HG03565 (cell line): ENCODE measurements at regions not wholly inside any gene's neighbourhood (a gene's known extent, or its start where the extent isn't known, plus 50 kb on each side); places are given as distances from the start of the nearest gene placed in this dataset.

Experiments
- ATAC-seq: cut with Tn5 transposase; IDR thresholded peaks from one replicate; pipeline ENCODE4 v1.9.1; 2021; ENCODE audit warnings: mild to moderate bottlenecking, moderate library complexity; ENCODE audit not compliant: unreplicated experiment

DNA sequence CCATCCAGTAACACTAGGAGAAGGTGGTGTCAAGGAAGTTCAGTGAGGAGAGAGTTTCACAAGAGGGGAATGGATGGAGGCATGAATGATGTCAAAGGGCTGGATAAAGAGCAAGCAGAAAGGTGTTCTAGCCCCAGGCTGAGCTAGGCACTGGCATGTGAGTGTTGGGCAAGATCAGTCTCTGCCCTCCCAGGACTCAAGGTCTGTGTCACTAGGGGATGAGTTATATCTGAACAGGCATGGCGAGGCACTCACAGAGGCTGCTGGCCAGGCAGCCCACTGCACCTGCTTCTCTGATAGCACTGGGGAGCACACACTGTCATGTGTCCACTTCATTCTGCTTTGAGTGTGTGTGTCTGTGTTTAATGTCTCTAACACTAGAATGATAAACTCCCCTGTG is 903.8 kb downstream of the BCL11B start:
- ATAC-seq: no peak

DNA sequence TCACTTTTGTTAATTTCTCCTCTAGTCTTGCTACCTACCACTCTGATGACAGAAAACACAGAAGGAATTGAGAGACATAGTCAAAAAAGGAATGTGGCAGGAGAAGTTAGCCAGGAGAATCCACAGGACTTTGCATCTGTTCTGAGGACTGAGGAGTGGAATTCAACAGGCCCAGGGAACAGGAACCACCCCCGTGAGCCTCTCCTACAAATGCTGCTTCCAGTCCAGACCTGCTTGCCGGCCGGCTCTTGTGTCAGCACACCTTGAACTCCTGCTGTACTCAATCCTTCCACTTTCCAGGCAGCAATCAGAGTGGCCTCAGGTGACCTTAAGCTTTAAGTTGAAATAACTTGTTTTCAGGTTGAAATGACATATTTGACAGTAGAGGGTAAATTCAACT is 903.1 kb downstream of the BCL11B start:
- ATAC-seq: no peak

DNA sequence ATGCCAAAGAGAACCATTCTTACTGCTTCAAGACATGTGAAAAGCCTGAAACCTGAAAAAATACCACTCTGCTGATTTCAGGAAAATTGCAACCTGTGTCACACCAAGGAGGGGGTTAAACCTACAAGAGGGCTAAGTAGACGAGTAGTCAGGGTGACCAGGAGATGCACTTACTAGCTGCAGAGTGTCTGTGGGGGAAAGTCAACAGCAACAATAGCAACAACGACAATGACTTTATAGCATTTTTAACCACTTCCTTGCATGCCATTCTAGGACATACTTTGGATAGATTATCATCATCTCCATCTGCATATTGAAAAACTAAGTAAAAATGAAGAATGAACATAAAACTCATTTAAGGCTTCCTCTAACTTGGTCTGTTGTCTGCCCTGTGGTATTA is 902.7 kb downstream of the BCL11B start:
- ATAC-seq: no peak

DNA sequence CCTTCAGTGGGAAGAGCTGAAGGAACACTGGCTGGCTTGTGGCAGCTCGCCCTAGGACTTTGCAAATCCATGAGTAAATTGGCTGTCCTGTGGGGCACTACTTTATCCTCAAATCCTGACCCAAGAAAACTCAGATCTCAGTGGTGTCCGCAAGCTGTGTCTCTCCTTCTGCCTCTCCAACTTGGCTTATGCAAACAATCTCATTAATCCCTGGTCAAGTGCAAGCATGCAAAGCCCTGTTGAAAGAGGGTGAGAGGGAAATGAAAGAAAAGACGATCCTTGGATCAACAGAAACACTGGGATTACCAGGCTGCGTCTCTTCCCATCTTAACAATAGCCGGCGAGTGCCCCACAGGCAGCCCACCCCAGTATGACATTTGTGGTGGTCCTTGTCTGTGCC is 901.6 kb downstream of the BCL11B start:
- ATAC-seq: no peak

DNA sequence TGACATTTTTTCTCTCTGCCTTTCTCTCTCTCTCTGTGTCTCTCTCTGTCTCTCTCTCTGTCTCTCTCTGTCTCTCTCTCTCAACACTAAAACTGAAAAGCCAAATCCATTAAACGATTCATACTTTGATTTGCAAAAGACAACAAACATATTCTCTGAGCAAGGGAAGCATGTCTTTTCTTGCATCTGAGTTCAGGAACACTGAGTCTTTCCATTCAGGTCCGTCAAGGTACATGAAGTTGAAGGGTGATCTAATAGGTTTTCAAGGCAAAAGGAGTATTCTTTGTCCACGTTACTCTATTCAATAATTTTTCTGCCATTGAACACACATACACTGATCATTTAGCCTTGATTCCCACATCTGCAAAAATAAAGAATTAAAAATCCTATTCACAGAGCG is 900.9 kb downstream of the BCL11B start:
- no peak for ATAC-seq

DNA sequence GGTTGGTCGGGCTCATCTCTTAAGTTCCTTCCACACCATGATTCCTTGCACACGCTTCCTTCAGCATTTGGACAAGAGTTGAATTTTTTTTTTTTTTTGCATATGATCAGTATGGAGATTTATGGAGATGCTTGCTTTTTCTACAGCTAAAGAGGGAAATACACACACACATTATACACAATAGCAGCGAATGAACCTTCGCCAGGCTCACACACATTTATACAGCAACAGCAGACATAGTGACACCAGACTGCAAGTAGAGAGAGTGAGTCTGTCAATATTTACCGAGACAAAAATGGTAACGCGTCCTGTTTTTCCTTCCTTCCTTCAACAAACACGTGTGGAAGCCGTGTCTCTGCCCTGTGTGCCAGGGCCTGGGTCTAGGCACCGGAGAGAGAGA is 897.9 kb downstream of the BCL11B start:
- no peak for ATAC-seq

DNA sequence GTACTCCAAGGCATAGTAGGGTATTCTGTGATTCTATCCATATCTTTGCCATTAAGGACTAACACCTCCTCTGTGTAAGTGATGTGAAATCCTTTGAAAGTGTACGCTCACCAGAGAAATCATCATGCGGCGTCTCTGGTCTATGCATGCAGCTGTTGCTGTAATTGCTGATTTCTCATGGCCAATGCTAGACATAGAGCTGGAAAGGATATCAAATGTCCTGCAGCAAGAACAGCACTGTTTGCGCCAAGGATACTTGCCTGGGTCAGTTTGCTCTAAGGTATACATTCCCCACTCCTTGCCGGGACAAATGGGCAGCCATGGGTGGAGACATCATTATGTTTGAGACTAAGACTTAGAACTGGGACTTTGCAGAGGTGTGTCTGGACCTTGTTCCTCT is 896.4 kb downstream of the BCL11B start:
- ATAC-seq: no peak

DNA sequence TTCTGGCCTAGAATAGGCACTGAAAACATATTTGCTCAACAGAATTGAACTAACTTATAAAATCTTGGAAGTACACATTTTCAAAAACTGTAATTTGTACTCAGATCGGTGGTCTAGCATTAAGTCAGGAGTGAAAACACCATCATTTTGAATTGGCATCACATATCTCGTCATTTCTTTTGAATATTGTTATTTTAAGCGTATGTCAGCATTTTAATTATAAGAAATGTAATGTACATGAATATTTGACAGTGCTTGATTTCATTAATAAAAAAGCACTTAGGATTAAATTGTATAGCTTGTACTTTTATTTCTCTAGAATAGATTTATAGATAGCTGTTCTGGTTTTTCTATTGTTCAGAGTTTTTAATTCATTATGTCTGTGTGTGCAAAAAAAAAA is 892.2 kb downstream of the BCL11B start:
- no peak for ATAC-seq

DNA sequence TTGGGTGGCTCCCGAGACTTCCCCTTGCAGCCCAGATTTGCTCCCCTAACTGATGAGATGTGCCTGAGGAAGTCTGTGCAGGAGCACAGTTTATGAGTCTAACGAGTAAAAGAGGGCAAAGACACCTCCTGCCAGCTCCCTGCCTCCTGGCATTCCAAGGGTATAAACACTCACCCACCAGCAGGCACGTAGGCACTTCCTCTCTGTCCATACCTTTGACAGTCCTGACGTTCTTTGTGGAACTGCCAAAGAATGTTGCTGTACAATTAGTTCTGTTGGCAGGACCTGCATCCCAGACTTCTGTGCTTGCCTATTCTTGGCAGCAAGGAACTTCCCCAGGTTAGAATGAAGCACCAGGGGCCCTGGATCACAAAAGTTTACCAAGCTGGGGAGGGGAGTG is 889.3 kb downstream of the BCL11B start:
- no peak for ATAC-seq

DNA sequence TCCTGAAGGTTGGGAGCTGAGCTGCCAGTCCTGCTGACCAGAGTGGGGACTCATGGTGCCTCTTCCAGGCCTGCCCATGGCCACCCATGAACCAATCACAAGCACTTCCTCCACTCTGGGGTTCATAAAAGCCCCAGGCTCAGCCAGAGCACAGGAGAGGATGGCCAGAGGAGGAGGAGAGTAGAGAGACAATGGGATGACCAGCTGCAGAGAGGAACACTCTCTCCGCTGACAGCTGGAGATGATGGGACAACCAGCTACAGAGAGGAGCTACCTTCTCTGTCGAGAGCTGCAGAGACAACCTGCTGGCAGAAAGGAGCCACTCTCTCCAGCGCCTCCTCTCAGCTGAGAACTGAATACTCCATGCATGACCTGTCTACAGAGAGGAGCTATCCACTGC is 886.1 kb downstream of the BCL11B start:
- ATAC-seq: no peak

DNA sequence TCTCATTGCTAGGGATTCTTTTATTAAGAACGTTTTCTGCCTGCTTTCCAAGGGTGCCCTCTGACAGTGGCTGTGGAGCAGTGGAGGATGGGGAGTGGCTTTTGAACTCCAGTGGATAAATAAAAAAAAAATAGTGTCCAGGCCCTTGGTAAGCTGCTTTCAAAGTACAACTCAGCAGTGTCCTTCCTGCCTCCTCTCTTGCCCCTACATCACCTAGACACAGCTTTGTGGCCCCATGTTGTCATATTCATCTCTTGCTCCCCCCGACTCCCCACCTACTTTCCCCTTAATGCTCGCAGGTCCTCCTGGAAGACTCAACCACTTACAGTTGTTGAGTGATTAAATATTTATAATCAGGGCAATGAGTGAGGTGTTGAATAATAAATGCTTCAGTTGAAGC is 880.9 kb downstream of the BCL11B start:
- no peak for ATAC-seq

DNA sequence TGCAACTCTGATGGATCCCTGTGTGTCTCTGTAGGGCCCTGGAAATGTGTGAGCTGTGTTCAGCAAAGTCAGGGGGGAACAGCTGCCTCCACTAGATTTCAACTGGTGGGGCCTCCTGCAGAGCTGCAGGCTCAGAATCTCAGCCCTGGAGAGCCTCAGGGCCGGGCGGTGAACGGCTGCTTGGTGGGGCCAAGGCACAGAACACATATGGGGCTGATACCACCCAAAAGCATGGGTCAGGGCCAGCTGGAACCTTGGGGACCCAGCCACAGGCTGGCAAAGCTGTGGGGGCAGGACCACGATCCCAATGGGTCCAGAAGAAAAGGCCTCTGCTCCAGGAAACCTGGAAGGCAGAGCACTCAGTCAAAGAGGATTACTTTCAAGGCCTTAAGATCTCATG is 878.5 kb downstream of the BCL11B start:
- ATAC-seq: no peak

DNA sequence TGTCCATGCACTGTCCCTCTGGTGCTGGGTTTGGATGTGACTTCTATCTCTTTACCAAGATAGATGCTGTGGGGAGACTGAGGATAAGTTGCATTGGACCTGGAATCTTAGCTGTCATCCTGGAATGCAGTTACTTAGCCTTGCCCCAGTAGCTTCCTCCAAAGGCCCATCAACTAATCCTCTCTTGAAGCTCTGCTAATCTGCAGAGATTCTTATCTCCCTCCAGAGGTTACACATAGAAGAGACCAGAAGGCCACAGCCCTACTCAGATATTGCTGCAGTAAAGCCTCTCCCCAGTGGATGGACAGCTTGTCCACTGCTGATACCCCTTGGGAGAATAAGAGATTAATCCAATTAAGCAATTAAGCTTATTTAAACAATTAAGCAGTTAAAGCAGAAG is 867.2 kb downstream of the BCL11B start:
- no peak for ATAC-seq

DNA sequence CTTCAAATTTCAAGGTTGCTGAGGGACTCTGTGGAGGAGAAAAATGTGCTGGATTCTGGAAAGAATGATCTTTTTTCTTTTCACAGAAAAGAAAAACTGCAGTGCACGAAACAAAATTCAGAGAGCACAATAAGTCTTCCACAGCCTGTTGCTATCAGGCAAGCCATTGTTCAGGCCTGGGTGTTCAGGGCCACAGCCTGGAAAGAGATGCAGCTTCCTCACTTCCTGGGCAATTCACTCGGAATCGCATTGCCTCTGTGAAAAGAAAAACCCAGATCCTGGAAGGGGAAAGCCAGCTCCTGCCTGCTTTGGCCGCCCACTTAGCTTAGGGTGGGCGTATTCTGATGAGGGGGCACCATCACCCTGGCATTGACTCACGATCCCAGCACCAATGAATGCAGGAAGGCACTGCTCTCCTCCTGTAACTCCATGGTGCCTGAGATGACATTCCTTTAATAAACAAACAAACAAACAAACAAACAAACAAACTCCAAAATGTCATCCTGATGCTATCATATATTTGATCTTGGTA is 863.9 kb downstream of the BCL11B start:
- no peak for ATAC-seq

DNA sequence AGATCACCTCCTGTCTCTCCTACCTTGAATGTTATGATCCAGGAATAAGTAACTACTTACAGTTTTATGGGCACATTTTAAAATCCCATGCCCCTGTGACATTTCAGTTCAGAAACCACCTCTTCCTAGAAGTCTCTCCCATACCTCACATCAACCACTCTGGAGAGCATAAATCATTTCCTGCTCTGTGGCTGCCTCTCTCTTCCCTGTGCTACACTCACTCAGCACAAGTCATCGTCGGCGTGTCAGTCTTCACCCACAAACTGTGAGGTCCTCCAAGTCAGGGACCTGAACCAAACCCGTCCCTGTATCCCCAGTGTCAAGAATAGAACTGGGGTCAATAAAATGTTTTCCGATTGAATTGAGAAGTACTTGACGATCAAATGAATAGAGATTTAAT is 863.3 kb downstream of the BCL11B start:
- ATAC-seq: no peak

DNA sequence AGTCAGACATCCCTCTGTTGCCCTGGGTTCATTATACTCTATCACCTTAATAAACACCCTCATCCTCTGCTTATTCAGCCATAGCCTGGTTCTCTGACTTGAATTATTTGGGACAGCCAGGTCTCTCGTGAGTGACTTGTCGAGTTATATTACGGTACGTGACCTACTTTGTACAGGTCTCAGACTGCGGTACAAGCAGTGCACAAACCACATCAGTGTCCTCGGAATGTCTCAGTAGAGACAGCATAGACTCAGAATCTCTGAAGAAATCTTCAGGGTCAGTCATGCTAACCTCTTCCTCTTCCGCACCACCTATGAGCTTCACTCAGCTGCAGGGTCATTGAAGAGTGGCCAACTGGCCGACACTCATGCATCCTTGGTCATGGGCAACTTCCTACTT is 860.8 kb downstream of the BCL11B start:
- ATAC-seq: no peak

DNA sequence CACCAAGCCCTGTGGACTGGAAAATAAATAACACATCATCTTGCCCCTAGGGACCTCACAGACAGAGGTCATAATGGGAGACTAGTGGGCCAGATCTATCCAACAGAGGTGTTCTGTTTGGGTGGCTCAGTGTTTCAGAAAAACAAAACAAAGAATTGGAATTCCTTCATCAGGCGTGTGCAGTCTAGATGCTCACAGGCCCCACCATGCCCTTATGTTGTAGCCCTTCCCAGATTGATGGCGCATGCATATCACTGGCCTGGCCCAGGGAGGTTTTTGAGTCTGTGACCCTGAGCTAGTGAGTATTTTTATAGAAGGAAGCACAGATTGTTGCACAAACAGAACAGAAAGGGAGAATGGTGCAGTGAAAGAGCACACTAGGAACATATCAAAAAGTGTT is 859.6 kb downstream of the BCL11B start:
- no peak for ATAC-seq

DNA sequence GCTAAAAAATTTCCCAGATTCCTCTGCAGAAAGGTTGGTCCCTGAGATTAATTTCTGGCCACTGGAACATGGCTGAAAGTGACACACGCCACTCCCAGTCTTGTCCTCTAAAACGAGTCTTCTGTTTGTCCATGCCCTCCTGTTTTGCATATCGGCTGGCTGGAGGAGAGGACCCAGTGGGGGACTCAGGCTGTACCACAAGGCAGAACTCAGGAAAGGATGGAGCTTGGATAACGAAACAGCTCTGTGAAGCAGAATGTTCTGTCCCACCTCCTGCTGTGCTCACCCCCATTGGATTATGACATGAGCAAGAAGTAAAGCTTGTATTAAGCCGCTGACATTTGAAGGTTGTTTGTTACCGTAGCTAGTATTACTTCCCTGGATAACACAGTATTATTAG is 856.2 kb downstream of the BCL11B start:
- ATAC-seq: no peak

DNA sequence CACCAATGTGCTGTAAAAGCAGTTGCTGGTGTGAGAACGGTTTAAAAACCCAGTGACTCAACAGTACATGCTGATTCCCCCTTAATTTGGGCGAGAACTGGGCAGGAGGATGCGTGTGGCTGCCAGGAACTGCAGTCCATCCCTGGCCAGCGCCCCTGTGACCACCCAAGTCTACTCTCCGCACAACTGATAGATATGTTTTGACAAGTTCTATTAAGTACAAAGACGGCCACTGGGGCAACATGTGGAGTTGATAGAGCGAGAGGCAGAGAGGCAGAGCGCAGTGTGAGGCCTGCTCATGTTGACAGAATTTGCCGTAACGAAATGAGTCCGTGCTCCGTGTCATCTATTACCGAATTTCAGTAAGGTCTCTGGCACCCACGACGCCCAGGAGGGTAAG is 855.0 kb downstream of the BCL11B start:
- no peak for ATAC-seq

DNA sequence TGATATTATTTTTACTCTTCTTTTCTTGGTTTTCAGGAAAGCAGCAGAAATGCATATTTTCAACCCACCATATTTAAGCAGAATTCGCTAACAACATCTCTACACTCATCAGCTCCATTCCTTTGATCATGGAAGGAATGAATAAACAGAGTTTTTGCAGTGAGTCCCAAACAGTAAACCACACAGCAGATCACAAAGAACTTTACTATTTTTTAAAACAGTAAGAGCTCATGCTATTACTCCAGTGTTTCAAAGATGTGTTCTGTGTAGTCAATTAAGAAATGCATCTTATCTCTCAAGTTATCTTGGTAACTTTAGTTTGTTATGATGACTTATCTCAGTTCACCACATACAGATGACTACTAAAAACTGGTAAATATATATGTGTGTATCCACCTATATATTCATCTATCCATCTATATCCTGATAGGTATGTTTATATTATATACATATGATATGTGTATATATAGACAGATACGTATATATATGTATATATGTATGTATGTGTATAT is 843.5 kb downstream of the BCL11B start:
- ATAC-seq: no peak

DNA sequence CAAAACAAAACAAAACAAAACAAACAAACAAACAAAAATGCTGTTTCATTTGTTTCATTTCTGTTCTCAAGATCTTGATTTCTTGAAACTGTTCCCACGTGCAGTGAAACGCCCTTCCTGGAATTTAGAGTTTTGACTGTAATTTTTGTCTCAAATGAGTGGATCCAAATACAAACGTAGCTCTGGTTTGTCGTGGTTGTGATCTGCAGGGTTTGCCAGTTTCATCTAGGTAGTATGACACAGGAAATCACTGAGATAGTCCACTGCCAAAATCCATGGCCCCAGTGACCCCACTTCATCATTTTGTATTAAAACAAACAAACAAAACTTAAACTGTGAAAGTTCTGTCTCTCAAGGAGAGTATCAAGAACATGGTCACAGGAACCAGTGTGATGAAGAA is 838.6 kb downstream of the BCL11B start:
- ATAC-seq: no peak

DNA sequence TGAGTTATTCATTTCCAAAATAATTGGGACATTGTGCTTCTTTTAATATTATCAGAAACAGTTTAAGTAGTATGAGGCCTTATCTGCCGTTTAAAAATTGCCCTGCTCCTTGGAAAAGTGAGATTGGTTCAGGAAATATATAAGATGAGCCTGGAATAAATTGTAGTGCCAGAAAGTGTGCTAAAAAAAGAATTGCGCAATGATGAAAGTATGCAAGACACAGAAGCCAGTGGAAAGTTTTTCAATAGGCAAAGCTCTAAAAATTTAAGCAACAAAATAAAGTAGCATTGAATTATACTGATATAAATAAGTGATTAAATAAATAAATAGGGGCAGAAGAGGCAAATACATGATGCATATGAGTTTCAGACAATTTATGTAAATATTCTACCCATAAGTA is 834.9 kb downstream of the BCL11B start:
- no peak for ATAC-seq

DNA sequence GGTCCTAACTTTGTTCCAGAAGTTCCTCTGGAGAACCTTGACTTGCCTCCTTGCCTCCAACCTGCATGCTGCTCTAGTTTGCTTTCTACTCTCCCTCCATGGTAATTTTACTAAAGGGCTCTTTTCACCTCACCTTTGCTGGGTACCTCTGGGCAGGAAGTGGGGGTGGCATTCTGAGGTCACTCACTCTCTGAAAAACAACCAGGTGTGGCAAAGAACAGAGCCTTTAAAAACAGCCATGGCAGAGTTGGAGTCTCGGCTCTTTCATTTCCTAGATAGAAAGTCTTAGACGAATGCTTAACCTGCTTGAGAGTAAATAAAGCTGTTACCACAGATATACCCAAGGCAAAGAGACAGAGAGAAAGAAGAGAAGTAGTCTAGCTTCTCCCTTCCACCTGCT is 827.9 kb downstream of the BCL11B start:
- no peak for ATAC-seq

DNA sequence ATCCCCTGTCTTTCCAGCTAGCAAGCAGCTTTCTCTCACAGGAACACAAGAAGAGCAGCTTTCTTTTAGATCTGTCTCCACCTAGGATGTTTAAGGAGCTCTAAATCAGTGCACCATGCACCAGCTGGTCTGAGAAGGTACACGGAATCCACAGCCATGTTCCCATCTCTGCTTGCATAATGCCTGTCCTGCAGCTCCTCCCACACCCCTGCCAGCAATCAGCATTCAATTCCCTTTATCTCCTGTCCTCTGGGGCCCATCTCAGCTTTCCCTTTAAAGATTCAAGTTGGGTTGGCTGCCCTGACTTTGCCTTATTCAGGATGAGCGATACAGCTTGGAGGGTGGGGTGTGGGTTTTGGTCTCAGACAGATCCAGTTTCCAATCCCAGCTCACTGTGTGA is 826.3 kb downstream of the BCL11B start:
- ATAC-seq: no peak
